Stimulated activated naive CD8-positive, alpha-beta T cell treated with anti-CD3 and anti-CD28 coated beads, Interleukin-15, Interleukin-2, amounts not matched to agents 100 ng/mL and 50 ng/mL, for 24 hours (primary cell): ENCODE measurements at regions not wholly inside any gene's neighbourhood (a gene's known extent, or its start where the extent isn't known, plus 50 kb on each side); places are given as distances from the start of the nearest gene placed in this dataset.

ENCODE experiments used
- H3K27ac Mint-ChIP-seq: one replicate; pipeline ENCODE4 v1.8.0; 2021; ENCODE audit warnings: mild to moderate bottlenecking, mixed read lengths
- H3K27me3 Mint-ChIP-seq: one replicate; pipeline ENCODE4 v1.8.0; 2021; ENCODE audit warnings: mixed read lengths
- H3K36me3 Mint-ChIP-seq: one replicate; pipeline ENCODE4 v1.8.0; 2021; ENCODE audit warnings: low read depth, mixed read lengths
- H3K4me1 Mint-ChIP-seq: one replicate; pipeline ENCODE4 v1.8.0; 2021; ENCODE audit warnings: low read depth, mixed read lengths
- H3K4me3 Mint-ChIP-seq: one replicate; pipeline ENCODE4 v1.8.0; 2021; ENCODE audit warnings: mild to moderate bottlenecking, mixed read lengths
- H3K9me3 Mint-ChIP-seq: one replicate; pipeline ENCODE4 v1.8.0; 2021; ENCODE audit warnings: mixed read lengths

DNA sequence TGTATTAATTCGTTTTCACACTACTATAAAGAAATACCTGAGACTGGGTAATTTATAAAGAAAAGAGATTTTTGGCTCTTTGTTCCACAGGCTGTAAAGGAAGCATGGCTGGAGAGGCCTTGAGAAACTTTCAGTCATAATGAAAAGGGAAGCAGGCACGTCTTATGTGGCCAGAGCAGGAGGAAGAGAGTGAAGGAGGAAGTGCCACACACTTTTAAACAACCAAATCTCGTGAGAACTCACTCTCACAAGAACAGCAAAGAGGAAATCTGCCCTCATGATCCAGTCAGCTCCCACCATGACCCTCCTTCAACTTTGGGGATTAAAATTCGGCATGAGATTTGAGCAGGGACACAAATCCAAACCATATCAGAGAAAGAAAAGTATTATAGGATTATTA, 1255.9 kb upstream of the MIR17HG start:
- Mint-ChIP-seq H3K36me3 (no peaks in the 10 kb centered on the region), H3K9me3 (peaks cover 16% of the 10 kb centered on the region), H3K4me1 (no peaks in the 10 kb centered on the region), H3K27me3 (no peaks in the 10 kb centered on the region), H3K4me3 (no peak overlapping the region), H3K27ac (no peak overlapping the region)

DNA sequence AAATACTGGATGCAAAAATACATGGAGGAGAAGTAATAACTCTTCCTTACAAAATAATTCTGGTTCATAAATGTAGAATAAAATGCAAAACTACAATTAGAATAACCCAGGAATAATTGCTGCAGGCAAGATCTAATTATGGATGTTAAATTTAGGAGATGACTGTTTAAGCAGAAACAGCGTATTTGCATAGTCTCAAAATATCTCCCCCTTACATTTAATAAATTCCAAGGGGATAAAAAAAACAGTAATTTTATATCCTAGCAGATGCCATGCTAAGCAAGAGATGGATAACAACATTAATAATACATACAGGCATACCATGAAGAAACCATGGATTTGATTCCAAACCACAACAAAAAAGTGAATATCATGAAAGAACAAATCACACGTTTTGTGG, 1253.1 kb upstream of the MIR17HG start:
- Mint-ChIP-seq H3K27me3 (no peaks in the 10 kb centered on the region), H3K9me3 (peaks cover 12% of the 10 kb centered on the region), H3K27ac (no peak overlapping the region), H3K4me3 (no peak overlapping the region), H3K4me1 (no peaks in the 10 kb centered on the region), H3K36me3 (no peaks in the 10 kb centered on the region)

DNA sequence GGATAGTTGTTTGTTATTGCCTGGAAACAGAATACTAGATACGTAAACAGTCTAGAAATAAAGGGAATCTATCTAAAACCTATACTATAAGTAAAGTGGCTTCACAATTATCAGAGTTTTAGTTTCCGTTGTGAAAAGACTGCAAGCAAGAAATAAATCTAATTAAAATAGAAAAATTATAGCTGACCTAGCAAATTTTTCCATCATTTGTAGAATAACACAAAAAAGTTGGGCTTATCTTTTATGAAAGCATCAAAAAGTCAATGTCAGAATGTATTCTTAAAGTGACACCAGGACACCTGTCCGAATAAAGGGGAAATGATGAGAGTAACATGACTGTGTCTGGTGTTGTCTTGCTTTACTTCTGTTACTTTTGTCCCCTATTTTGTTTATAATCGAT, 1248.9 kb upstream of the MIR17HG start:
- no peak overlapping the region for H3K27ac Mint-ChIP-seq
- H3K4me3 Mint-ChIP-seq, result no peak overlapping the region

DNA sequence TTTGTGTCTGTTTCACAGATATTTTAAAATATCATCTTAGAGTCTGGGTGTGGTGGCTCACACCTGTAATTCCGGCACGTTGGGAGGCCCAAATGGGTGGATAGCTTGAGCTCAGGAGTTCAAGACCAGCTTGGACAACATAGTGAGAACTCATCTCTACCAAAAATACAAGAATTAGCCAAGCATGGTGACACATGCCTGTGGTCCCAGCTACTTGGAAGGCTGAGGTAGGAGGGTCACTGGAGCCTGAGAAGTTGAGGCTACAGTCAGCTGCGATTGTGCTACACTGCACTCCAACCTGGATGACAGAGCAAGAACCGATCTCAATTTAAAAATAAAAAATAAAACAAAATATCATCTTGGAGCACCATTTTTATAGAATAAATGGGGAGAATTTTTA, 1247.6 kb upstream of the MIR17HG start:
- no peaks in the 10 kb centered on the region for H3K27me3 Mint-ChIP-seq
- no peak overlapping the region for H3K27ac Mint-ChIP-seq
- H3K9me3 Mint-ChIP-seq, result peaks cover 23% of the 10 kb centered on the region
- H3K4me1 Mint-ChIP-seq, result no peaks in the 10 kb centered on the region
- H3K4me3 Mint-ChIP-seq, result no peak overlapping the region
- H3K36me3 Mint-ChIP-seq, result no peaks in the 10 kb centered on the region

More for the DNA sequence above, 1248.9 kb upstream of the MIR17HG start:
- no peaks in the 10 kb centered on the region for H3K36me3 Mint-ChIP-seq
- no peaks in the 10 kb centered on the region for H3K27me3 Mint-ChIP-seq
- H3K4me1 Mint-ChIP-seq, result no peaks in the 10 kb centered on the region
- peaks cover 19% of the 10 kb centered on the region for H3K9me3 Mint-ChIP-seq

DNA sequence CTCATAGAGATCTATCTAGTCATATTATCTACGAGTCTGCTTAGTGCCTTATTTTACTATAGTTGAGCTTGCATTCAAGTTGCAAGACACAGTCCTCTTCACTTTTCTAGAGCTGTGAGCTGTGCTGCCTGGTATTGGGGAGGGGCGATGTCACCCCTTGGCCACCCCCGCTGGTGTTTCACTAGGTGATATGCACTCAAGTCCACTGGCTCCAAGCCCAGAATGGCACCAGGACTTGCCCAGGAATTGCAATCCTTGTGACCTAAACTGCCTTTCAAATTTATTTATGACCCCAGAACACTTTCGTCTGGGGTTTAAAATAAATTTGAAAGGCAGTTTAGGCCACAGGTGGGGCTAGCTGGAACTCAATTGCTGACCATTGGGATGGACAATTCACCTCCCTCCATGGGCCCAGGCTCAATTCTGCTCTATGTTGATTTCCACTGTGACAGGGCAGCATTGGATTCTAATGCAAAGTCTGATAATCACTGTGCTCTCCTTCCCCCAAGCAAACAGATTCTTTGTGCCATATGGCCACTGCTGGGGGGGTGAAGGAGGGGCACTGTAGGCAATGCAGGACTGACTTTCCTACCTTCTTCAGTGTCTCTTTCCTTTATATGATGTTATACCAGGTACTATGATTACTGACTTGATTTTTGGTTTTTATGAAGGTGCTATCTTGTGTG, 1244.2 kb upstream of the MIR17HG start:
- Mint-ChIP-seq H3K27ac (no peak overlapping the region), H3K9me3 (peaks cover 24% of the 10 kb centered on the region), H3K4me1 (no peaks in the 10 kb centered on the region), H3K36me3 (no peaks in the 10 kb centered on the region), H3K4me3 (no peak overlapping the region), H3K27me3 (no peaks in the 10 kb centered on the region)

DNA sequence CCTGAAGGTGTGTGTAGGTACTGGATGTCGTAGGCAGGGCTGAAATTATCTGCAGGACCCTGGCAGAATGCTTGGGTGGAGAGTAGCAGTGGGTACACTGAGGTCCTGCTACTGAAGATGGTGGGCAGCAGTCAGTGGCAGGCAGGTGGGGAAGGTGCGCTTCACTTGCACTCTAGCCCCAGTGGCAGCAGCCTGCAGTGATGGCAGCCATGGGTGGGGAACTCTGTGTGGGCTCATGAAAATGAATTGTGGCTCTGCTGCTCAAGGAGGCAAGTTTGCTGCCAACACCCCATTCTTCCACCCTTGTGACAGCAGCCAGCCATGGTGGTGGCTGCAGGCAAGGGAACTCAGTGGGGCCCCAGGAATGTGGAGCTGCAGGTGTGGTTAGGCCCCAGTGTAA, 1242.7 kb upstream of the MIR17HG start:
- Mint-ChIP-seq H3K36me3 (no peaks in the 10 kb centered on the region), H3K27me3 (no peaks in the 10 kb centered on the region), H3K4me1 (no peaks in the 10 kb centered on the region), H3K27ac (no peak overlapping the region), H3K9me3 (peaks cover 31% of the 10 kb centered on the region), H3K4me3 (no peak overlapping the region)

DNA sequence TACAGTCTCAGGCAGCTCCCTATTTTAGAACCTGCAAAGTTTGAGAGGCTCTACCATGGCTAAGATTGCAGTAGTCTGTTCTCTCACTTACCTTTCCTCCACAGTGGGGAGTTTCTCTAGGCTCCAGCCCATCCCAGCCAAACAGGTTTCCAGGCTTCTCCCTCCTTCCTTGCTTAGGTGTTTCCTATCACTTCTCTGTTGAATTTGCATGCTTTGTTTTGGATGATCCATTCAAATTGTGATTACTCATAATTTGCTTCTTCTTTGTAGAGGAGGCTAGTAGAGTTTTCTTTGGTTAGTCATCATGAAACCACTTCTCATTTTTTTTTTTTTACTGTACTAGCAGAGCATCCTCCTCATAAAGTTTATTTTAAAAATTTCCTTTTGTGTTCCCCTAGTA, 1242.2 kb upstream of the MIR17HG start:
- Mint-ChIP-seq H3K4me3 (no peak overlapping the region), H3K9me3 (peaks cover 31% of the 10 kb centered on the region), H3K4me1 (no peaks in the 10 kb centered on the region), H3K27ac (no peak overlapping the region), H3K36me3 (no peaks in the 10 kb centered on the region), H3K27me3 (no peaks in the 10 kb centered on the region)

DNA sequence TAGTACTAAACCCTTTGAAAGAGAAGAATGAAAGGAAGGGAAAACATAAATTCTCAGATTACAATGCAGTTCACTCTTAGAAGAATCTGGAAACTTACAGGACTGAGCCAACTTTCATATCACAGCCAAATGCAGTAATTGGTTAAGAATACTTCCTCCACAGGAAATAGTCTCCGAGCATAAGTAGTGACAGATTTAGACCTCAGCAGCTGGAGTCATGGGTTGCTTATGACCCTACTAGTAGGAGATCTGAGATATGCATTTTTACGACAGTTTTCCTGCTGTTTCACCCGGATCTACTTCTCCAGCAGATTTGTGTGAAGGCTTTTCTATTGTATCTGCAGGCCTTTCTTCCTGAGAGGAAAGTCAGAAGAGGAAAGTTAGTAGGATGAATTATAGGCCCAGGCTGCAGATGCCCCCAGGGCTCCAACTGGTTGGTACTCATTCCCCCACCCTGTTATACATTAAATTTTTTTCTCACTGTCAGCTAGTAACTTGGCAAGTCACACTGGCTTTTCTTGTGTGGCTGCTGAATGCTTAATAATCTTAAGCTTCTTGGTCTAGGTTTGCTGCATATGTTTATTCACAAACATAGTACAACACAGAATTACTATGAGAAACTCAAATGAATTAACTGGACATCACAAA, 1241.5 kb upstream of the MIR17HG start:
- no peaks in the 10 kb centered on the region for H3K27me3 Mint-ChIP-seq
- no peaks in the 10 kb centered on the region for H3K4me1 Mint-ChIP-seq
- H3K27ac Mint-ChIP-seq, result no peak overlapping the region
- no peak overlapping the region for H3K4me3 Mint-ChIP-seq
- H3K9me3 Mint-ChIP-seq, result peaks cover 28% of the 10 kb centered on the region
- no peaks in the 10 kb centered on the region for H3K36me3 Mint-ChIP-seq

DNA sequence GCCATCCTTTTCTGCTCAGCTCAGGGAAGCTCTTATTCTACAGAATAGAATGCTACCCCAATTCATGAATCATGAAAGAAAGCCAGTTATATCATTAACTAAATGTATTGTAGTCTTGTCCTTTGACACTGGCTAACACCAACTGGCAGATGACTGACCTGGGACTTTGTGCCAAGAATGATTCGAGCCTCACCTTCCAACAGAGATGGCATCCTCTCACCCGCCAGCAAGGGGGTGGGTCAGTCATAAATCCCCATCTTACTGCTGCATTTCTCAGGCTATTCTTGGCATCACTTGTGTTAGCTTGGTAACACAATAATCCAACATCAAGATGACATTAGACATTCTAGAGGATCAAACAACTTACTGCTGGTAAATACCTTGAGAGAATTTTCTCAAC, 1239.8 kb upstream of the MIR17HG start:
- Mint-ChIP-seq H3K9me3 (peaks cover 28% of the 10 kb centered on the region), H3K27ac (no peak overlapping the region), H3K36me3 (no peaks in the 10 kb centered on the region), H3K27me3 (no peaks in the 10 kb centered on the region), H3K4me1 (no peaks in the 10 kb centered on the region), H3K4me3 (no peak overlapping the region)

DNA sequence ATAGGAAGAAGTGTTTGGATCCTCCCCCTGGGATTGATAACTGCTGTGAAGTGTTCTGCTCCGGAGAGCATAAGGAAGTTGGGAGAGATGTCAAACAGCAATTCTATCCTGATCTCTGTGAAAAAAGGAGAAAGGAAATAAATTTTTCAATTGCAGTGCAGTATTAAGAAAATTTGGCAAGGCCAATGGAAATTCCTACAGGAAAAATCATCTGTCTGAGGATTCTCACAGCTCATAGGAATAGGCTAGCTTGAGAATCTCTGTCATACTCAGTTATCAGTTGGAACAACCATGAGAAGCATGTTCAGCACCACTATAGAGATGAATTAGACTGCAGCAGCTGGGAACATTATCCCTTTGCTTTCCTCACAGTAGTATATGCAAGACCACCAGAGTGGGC, 1238.9 kb upstream of the MIR17HG start:
- Mint-ChIP-seq H3K4me1 (no peaks in the 10 kb centered on the region), H3K36me3 (no peaks in the 10 kb centered on the region), H3K9me3 (peaks cover 28% of the 10 kb centered on the region), H3K4me3 (no peak overlapping the region), H3K27ac (no peak overlapping the region), H3K27me3 (no peaks in the 10 kb centered on the region)

DNA sequence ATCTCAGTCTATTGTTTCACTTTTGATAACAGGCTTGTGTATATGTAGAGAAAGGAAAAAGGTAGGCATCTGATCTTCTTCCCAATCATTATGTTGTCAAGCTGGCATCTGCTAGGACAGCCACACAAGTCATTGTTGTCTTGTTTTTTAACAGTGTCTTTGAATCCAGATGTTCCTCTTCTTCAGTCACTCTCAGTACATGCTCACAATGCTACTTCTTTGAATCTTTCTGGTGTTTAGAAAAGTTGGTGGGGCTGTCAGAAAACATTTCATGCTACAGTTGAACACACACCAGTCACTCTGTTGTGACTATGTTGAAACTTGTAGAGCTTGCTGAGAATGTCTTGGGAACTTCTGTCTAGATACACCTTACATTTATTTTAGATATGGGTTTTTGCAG, 1231.4 kb upstream of the MIR17HG start:
- Mint-ChIP-seq H3K4me1 (no peaks in the 10 kb centered on the region), H3K9me3 (peaks cover 21% of the 10 kb centered on the region), H3K36me3 (no peaks in the 10 kb centered on the region), H3K27ac (no peak overlapping the region), H3K4me3 (no peak overlapping the region), H3K27me3 (no peaks in the 10 kb centered on the region)

DNA sequence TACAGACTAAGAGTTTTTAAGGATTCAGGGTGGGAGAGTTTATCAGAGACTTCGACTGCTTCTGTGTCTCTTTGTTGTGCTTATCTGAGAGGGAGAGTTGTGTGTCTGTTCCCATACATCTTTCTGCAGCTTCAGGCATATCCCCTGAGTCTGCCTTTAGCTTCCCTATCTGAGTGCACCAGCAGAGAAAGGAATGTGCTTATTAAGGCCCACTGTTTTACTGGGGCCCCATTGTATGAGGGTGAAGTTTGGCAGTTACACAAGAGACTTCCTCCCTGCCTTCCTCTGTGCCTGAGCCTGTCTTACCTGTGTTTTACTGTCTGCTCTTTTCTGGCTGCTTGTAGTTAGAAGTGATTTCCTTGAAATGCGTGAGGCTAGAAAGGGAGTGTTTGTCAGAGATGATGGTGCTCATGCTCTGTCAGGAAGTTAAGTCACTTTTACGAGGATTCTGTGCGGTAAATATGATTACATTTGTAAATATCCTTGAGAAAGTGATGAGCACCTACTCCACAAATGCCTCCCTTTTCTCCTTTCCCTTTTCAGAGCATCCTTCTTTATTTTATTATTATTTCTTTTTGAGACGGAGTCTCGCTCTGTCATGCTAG, 1228.9 kb upstream of the MIR17HG start:
- H3K27me3 Mint-ChIP-seq, result no peaks in the 10 kb centered on the region
- H3K9me3 Mint-ChIP-seq, result peaks cover 12% of the 10 kb centered on the region
- H3K4me1 Mint-ChIP-seq, result no peaks in the 10 kb centered on the region
- no peak overlapping the region for H3K4me3 Mint-ChIP-seq
- H3K27ac Mint-ChIP-seq, result no peak overlapping the region
- no peaks in the 10 kb centered on the region for H3K36me3 Mint-ChIP-seq

DNA sequence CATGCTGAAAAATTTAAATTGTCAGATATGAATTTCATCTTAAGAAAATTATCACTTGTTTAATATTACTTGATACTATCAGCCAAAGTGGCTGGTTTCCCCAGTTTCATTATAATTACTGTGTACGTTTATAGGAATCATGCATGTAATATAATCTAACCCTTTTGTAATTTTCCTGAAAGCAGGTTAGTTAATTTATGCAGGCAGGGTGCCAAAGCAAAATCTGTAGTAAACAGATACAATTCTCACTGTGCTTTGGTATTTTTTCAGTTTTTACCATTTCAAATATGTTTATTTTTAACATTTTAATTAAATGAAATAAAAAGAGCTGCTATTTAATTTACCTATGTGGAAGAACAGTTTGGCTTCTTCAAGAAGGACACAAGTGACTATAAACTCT, 1227.5 kb upstream of the MIR17HG start:
- no peaks in the 10 kb centered on the region for H3K27me3 Mint-ChIP-seq
- H3K4me1 Mint-ChIP-seq, result no peaks in the 10 kb centered on the region
- peaks cover 15% of the 10 kb centered on the region for H3K9me3 Mint-ChIP-seq

DNA sequence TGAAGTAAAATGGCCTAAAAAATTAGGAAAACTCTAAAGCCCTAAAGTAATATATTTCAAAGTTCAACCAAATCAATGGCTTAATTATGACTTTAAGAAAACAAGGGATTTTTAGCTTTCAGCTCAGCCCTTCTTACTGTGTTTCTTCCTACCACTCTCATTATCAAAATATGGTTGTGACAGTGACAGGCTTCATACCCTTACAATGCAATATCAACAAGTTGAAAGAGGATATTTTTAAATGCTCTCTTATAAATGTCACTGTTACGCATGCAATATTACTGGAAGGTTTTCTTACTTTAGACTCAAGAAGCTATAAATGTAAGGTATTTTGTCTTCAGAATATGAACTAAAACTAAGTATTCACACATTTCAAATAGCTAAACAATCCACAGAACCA, 1225.7 kb upstream of the MIR17HG start:
- Mint-ChIP-seq H3K9me3 (peaks cover 14% of the 10 kb centered on the region), H3K27me3 (no peaks in the 10 kb centered on the region), H3K4me1 (no peaks in the 10 kb centered on the region), H3K27ac (no peak overlapping the region), H3K4me3 (no peak overlapping the region), H3K36me3 (no peaks in the 10 kb centered on the region)

More for the DNA sequence above, 1227.5 kb upstream of the MIR17HG start:
- Mint-ChIP-seq H3K4me3 (no peak overlapping the region), H3K36me3 (no peaks in the 10 kb centered on the region), H3K27ac (no peak overlapping the region)

DNA sequence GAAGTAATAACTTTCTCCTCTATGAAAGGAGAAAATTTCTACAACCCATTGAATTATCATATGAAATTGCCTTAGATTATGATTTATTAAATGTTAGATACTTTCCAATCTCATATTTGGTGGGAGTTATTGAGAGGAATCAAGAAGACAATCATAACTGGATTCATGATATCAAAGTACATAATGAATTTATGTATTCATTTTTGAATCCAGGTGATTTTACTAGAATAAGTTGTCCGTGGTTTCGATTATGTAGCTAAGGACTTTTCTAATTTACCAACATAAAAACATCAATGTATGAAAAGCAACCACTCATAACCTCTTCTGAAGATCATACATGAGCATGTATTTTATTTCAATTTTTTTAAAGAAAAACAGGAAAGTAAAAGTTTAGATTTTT, 1225.0 kb upstream of the MIR17HG start:
- Mint-ChIP-seq H3K27ac (no peak overlapping the region), H3K4me3 (no peak overlapping the region), H3K9me3 (peaks cover 14% of the 10 kb centered on the region), H3K4me1 (no peaks in the 10 kb centered on the region), H3K27me3 (no peaks in the 10 kb centered on the region), H3K36me3 (no peaks in the 10 kb centered on the region)

DNA sequence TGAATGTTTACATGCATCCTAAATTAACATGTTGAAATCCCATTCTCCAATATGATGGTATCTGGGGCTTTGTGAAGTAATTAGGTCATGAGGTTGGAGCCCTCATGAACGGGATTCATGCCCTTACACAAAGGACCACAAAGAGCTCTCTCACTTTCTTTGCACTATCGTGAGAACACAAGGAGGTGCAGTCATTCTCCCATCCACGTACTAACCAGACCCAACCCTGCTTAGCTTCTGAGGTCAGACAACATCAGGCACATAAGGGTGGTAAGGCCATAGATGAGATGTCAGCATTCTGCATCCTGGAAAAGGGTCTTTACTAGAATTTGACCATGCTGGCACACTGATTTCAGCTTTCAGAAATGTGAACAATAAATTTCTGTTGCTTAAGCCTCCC, 1211.9 kb upstream of the MIR17HG start:
- Mint-ChIP-seq H3K36me3 (no peaks in the 10 kb centered on the region), H3K4me3 (no peak overlapping the region), H3K4me1 (no peaks in the 10 kb centered on the region), H3K27me3 (no peaks in the 10 kb centered on the region), H3K27ac (no peak overlapping the region), H3K9me3 (peaks cover 7% of the 10 kb centered on the region)
